DOHH2 (cell line): ENCODE measurements at regions not wholly inside any gene's neighbourhood (a gene's known extent, or its start where the extent isn't known, plus 50 kb on each side); places are given as distances from the start of the nearest gene placed in this dataset.
"Not testable (repeated sequence)": the region's sequence is repeated elsewhere in the genome, so short reads cannot be mapped to it uniquely, and the experiment has no call there.

Experiments used
- H3F3A ChIP-seq: fragments of 200-600 bp; sonication (generic), shearing (Covaris generic); 2 replicates; pipeline ENCODE4 v1.6.0; 2016; ENCODE audit warnings: antibody characterized with exemption, mild to moderate bottlenecking; ENCODE audit not compliant: control insufficient read depth, insufficient read depth
- H3K27ac ChIP-seq: fragments of 200-600 bp; sonication (generic); 2 replicates; pipeline ENCODE4 v1.5.1; 2014; ENCODE audit warnings: low read depth, mild to moderate bottlenecking, low read length, moderate library complexity
- H3K27me3 ChIP-seq: fragments of 200-600 bp; sonication (generic); 2 replicates; pipeline ENCODE4 v1.6.1; 2014; ENCODE audit warnings: mild to moderate bottlenecking, low read length, mixed read lengths; ENCODE audit not compliant: control insufficient read depth
- H3K36me3 ChIP-seq: fragments of 200-600 bp; sonication (generic); 2 replicates; pipeline ENCODE4 v1.6.1; 2014; ENCODE audit warnings: mild to moderate bottlenecking, low read length, moderate library complexity, mixed read lengths; ENCODE audit not compliant: control insufficient read depth
- H3K4me1 ChIP-seq: fragments of 200-600 bp; sonication (generic); 2 replicates; pipeline ENCODE4 v1.6.1; 2014; ENCODE audit warnings: mild to moderate bottlenecking, low read length, mixed read lengths; ENCODE audit not compliant: control insufficient read depth
- H3K4me2 ChIP-seq: fragments of 200-600 bp; sonication (generic); 2 replicates; pipeline ENCODE4 v1.6.0; 2014; ENCODE audit warnings: mild to moderate bottlenecking, low read length, moderate library complexity
- H3K4me3 ChIP-seq: fragments of 200-600 bp; sonication (generic); 2 replicates; pipeline ENCODE4 v1.5.1; 2014; ENCODE audit warnings: mild to moderate bottlenecking, low read length, mixed read lengths
- H3K79me2 ChIP-seq: fragments of 200-600 bp; sonication (generic); 2 replicates; pipeline ENCODE4 v1.6.1; 2014; ENCODE audit warnings: mild to moderate bottlenecking, low read length, mixed read lengths; ENCODE audit not compliant: control insufficient read depth
- H3K9me2 ChIP-seq: fragments of 200-600 bp; sonication (generic); replicated peaks from 2 replicates; pipeline ENCODE4 v1.6.1; 2014; ENCODE audit warnings: mild to moderate bottlenecking, low read length, mixed read lengths; ENCODE audit not compliant: control insufficient read depth
- H3K9me3 ChIP-seq: fragments of 200-600 bp; sonication (generic); 2 replicates; pipeline ENCODE4 v1.6.1; 2014; ENCODE audit warnings: antibody characterized with exemption, low read length, mixed read lengths; ENCODE audit not compliant: control insufficient read depth, insufficient read depth
- H4K20me1 ChIP-seq: fragments of 200-600 bp; sonication (generic); 2 replicates; pipeline ENCODE4 v1.6.0; 2014; ENCODE audit warnings: low read depth, mild to moderate bottlenecking, antibody characterized with exemption, low read length, moderate library complexity; ENCODE audit not compliant: control insufficient read depth, insufficient read depth
- EZH2phosphoT487 ChIP-seq: fragments of 200-600 bp; sonication (generic); IDR thresholded peaks from 2 replicates; pipeline ENCODE4 v1.6.1; 2017; ENCODE audit warnings: borderline replicate concordance, mild to moderate bottlenecking, antibody characterized with exemption, low read length, moderate library complexity, mixed read lengths
- TF ChIP-seq, protein P1 (sequence below): fragments of 200-600 bp; sonication (generic); IDR thresholded peaks from one replicate; pipeline ENCODE4 v1.5.1; 2014; ENCODE audit warnings: antibody characterized with exemption, mild to moderate bottlenecking, low read depth, low read length; ENCODE audit not compliant: poor library complexity, severe bottlenecking

DNA sequence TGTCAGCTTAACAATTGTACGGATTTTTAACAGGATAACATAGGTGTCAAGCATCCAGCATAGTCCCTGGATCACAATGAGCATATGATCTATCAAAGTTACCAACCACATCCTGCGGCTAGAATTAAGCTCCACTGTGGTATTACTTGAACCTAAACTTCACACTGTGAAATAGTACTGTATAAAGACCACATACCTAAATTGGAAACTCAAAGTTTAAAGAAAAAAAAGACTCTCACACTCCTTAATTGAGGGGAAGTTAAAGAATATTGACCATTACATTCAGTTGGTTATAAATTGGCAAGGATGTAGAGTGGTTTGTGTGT lies 133.0 kb upstream of the PZP start:
- Histone ChIP-seq H4K20me1 (no peaks in the 10 kb centered on the region), H3K4me1 (no peaks in the 10 kb centered on the region), H3K9me3 (no peaks in the 10 kb centered on the region), H3K4me3 (no peak overlapping the region), H3K79me2 (no peaks in the 10 kb centered on the region), H3K27ac (no peak overlapping the region), H3K27me3 (no peaks in the 10 kb centered on the region), H3F3A (no peaks in the 10 kb centered on the region), H3K36me3 (no peaks in the 10 kb centered on the region), H3K9me2 (no peaks in the 10 kb centered on the region), H3K4me2 (no peak overlapping the region)
- TF ChIP-seq EZH2phosphoT487, result no peak
- TF ChIP-seq, protein P1, sequence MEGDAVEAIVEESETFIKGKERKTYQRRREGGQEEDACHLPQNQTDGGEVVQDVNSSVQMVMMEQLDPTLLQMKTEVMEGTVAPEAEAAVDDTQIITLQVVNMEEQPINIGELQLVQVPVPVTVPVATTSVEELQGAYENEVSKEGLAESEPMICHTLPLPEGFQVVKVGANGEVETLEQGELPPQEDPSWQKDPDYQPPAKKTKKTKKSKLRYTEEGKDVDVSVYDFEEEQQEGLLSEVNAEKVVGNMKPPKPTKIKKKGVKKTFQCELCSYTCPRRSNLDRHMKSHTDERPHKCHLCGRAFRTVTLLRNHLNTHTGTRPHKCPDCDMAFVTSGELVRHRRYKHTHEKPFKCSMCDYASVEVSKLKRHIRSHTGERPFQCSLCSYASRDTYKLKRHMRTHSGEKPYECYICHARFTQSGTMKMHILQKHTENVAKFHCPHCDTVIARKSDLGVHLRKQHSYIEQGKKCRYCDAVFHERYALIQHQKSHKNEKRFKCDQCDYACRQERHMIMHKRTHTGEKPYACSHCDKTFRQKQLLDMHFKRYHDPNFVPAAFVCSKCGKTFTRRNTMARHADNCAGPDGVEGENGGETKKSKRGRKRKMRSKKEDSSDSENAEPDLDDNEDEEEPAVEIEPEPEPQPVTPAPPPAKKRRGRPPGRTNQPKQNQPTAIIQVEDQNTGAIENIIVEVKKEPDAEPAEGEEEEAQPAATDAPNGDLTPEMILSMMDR, result no peak

DNA sequence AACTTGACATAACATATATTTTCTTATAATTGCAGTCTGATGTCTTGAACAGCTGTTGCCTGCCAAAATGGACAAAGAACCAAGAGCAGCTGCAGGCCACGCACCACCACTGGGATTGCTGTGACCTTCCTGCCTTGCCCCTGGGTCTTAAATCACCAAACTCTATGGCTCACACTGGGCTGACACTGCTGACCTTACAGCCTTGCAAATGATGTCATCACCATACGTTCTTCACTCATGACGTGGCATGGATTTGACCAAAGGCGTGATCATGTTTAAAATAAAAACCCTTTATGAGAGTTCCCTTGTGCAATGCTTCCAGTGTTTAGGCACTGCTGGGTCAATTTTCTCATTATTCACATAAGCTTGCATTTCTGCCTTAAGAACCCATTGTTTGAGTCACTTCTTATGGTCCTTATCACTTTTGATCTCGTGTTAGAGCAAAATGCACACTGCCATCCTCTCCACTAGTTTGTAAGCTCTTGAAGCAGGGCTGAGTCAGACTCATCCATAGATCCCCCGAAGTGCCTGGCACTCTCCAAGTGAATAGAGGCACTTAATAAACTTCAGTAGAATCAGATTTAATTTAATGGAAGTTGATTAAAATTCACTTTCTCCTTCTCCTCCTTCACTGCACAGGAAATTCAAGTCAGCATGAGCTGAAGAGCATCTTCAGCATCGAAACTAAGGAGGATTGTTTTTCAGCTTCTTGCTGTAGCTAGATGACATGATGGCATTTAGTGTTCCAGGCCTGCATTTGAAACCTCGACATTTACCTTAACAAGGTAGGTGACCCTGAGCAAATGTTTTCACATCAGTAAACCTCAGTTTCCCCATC lies 132.4 kb upstream of the PZP start:
- H3F3A ChIP-seq, result no peaks in the 10 kb centered on the region
- H3K4me3 ChIP-seq, result no peak overlapping the region
- no peaks in the 10 kb centered on the region for H4K20me1 ChIP-seq
- H3K4me1 ChIP-seq, result no peaks in the 10 kb centered on the region
- no peak for TF ChIP-seq EZH2phosphoT487
- TF ChIP-seq, protein P1, result no peak
- H3K27me3 ChIP-seq, result no peaks in the 10 kb centered on the region
- no peak overlapping the region for H3K4me2 ChIP-seq
- no peak overlapping the region for H3K27ac ChIP-seq
- no peaks in the 10 kb centered on the region for H3K36me3 ChIP-seq
- H3K9me3 ChIP-seq, result peaks cover 4% of the 10 kb centered on the region; the same call in 1 of the 2 replicates
- H3K9me2 ChIP-seq, result no peaks in the 10 kb centered on the region
- H3K79me2 ChIP-seq, result no peaks in the 10 kb centered on the region

DNA sequence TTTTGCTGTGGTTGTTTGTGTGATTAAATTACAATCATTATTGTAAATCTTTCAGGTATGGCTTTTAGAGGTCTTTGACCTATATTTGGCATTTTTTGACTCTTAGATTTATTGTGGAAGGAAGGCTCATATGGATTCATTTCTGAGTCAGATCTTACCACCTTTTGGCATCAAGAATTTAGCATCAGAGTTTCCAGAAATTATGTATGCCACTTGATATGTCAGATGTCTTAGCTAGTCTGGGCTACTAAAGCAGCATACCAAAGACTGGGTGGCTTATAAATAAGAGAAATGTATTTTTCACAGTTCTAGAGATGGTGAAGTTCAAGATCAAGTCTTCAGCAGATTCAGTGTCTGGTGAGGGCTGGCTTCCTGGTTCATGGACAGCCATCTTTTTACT lies 129.5 kb upstream of the PZP start:
- H3K4me1 ChIP-seq, result no peaks in the 10 kb centered on the region
- no peaks in the 10 kb centered on the region for H3K36me3 ChIP-seq
- no peak overlapping the region for H3K4me3 ChIP-seq
- H3K9me3 ChIP-seq, result peaks cover 4% of the 10 kb centered on the region; the same call in 1 of the 2 replicates
- no peaks in the 10 kb centered on the region for H3K27me3 ChIP-seq
- H3K79me2 ChIP-seq, result no peaks in the 10 kb centered on the region
- no peaks in the 10 kb centered on the region for H3K9me2 ChIP-seq
- no peak overlapping the region for H3K27ac ChIP-seq
- H3F3A ChIP-seq, result no peaks in the 10 kb centered on the region
- H4K20me1 ChIP-seq, result no peaks in the 10 kb centered on the region
- TF ChIP-seq, protein P1, result no peak
- TF ChIP-seq EZH2phosphoT487, result no peak
- no peak overlapping the region for H3K4me2 ChIP-seq

DNA sequence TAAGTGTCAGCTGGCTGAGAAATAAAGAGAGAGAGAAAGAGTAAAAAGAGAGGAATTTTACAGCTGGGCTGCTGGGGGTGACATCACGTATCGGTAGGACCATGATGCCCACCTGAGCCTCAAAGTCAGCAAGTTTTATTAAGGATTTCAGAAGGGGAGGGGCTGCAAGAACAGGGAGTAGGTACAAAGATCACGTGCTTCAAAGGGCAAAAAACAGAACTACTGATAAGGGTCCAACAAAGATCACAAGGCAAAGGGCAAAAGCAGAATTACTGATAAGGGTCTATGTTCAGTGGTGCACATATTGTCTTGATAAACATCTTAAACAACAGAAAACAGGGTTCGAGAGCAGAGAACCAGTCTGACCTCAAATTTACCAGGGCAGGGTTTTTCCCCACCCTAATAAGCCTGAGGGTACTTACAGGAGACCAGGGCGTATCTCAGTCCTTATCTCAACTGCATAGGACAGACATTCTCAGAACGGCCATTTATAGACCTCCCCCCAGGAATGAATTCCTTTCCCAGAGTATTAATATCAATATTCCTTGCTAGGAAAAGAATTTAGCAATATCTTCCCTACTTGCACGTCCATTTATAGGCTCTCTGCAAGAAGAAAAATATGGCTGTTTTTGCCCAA lies 128.3 kb upstream of the PZP start:
- not testable (repeated sequence) for H3K4me1 ChIP-seq, H3K4me2 ChIP-seq

More for the DNA sequence above, 128.3 kb upstream of the PZP start:
- H4K20me1 ChIP-seq, H3K9me3 ChIP-seq, H3K27ac ChIP-seq, H3K27me3 ChIP-seq, H3F3A ChIP-seq, H3K9me2 ChIP-seq, H3K4me3 ChIP-seq, H3K36me3 ChIP-seq, H3K79me2 ChIP-seq: not testable (repeated sequence)
